ENCODE measurements at regions not wholly inside any gene's neighbourhood (a gene's known extent, or its start where the extent isn't known, plus 50 kb on each side); places are given as distances from the start of the nearest gene placed in this dataset.

- ATAC-seq, result no peak
- intact Hi-C loops (cut with DNase I, micrococcal nuclease), result no loop called here
These were observed 281.3 kb downstream of the C4orf33 start for GRCh38 chr4:129377131-129377845.

GRCh38 chr4:129378364-129378763 is 282.4 kb downstream of the C4orf33 start:
- ATAC-seq (no peak), DNase-seq (no peak)

More at GRCh38 chr4:129377131-129377845, 281.3 kb downstream of the C4orf33 start:
- no peak for DNase-seq

GRCh38 chr4:129379429-129379828 is 283.5 kb downstream of the C4orf33 start:
- ATAC-seq (no peak), DNase-seq (no peak)
- intact Hi-C loops (cut with DNase I, micrococcal nuclease), result no loop called here

More at GRCh38 chr4:129378364-129378763, 282.4 kb downstream of the C4orf33 start:
- intact Hi-C loops (cut with DNase I, micrococcal nuclease), result no loop called here

GRCh38 chr4:129384974-129385373 is 289.0 kb downstream of the C4orf33 start:
- ATAC-seq (no peak), DNase-seq (no peak)
- intact Hi-C loops (cut with DNase I, micrococcal nuclease), result no loop called here

GRCh38 chr4:129387666-129388065 is 291.7 kb downstream of the C4orf33 start:
- ATAC-seq, result no peak
- intact Hi-C loops (cut with DNase I, micrococcal nuclease), result no loop called here

GRCh38 chr4:129393976-129394375 is 298.0 kb downstream of the C4orf33 start:
- intact Hi-C loops (cut with DNase I, micrococcal nuclease), result no loop called here
- ATAC-seq (no peak), DNase-seq (no peak)

More at GRCh38 chr4:129387666-129388065, 291.7 kb downstream of the C4orf33 start:
- no peak for DNase-seq

- intact Hi-C loops (cut with DNase I, micrococcal nuclease), result no loop called here
- no peak for ATAC-seq
- no peak for DNase-seq
These were observed 298.7 kb downstream of the C4orf33 start for GRCh38 chr4:129394635-129395034.

- DNase-seq (no peak), ATAC-seq (no peak)
- intact Hi-C loops (cut with DNase I, micrococcal nuclease), result no loop called here
These were observed 307.9 kb downstream of the C4orf33 start for GRCh38 chr4:129403848-129404247.

- ATAC-seq, result no peak
- intact Hi-C loops (cut with DNase I, micrococcal nuclease), result no loop called here
These were observed 314.2 kb downstream of the C4orf33 start for GRCh38 chr4:129410115-129410514.

GRCh38 chr4:129415004-129415403 is 319.1 kb downstream of the C4orf33 start:
- ATAC-seq (no peak), DNase-seq (no peak)
- intact Hi-C loops (cut with DNase I, micrococcal nuclease), result no loop called here

More at GRCh38 chr4:129410115-129410514, 314.2 kb downstream of the C4orf33 start:
- no peak for DNase-seq

- no peak for DNase-seq
- intact Hi-C loops (cut with DNase I, micrococcal nuclease), result no loop called here
- no peak for ATAC-seq
These were observed 324.7 kb downstream of the C4orf33 start for GRCh38 chr4:129420637-129421036.

GRCh38 chr4:129422277-129422676 is 326.3 kb downstream of the C4orf33 start:
- intact Hi-C loops (cut with DNase I, micrococcal nuclease), result no loop called here
- ATAC-seq (no peak), DNase-seq (no peak)

- DNase-seq (no peak), ATAC-seq (no peak)
- intact Hi-C loops (cut with DNase I, micrococcal nuclease), result no loop called here
These were observed 332.5 kb downstream of the C4orf33 start for GRCh38 chr4:129428454-129428853.

GRCh38 chr4:129429581-129430320 is 333.8 kb downstream of the C4orf33 start:
- ATAC-seq (no peak), DNase-seq (no peak)
- intact Hi-C loops (cut with DNase I, micrococcal nuclease), result no loop called here

GRCh38 chr4:129437347-129437746 is 341.4 kb downstream of the C4orf33 start:
- no peak for DNase-seq
- intact Hi-C loops (cut with DNase I, micrococcal nuclease), result no loop called here
- no peak for ATAC-seq

- DNase-seq, result no peak
- intact Hi-C loops (cut with DNase I, micrococcal nuclease), result no loop called here
These were observed 342.6 kb downstream of the C4orf33 start for GRCh38 chr4:129438456-129438981.

GRCh38 chr4:129446074-129446473 is 350.1 kb downstream of the C4orf33 start:
- no peak for ATAC-seq
- intact Hi-C loops (cut with DNase I, micrococcal nuclease), result no loop called here

More at GRCh38 chr4:129438456-129438981, 342.6 kb downstream of the C4orf33 start:
- no peak for ATAC-seq

GRCh38 chr4:129453524-129454200 is 357.7 kb downstream of the C4orf33 start:
- intact Hi-C loops (cut with DNase I, micrococcal nuclease), result no loop called here
- DNase-seq (no peak), ATAC-seq (no peak)

More at GRCh38 chr4:129446074-129446473, 350.1 kb downstream of the C4orf33 start:
- no peak for DNase-seq

- DNase-seq, result no peak
These were observed 359.5 kb downstream of the C4orf33 start for GRCh38 chr4:129455482-129455881.

More at GRCh38 chr4:129455482-129455881, 359.5 kb downstream of the C4orf33 start:
- intact Hi-C loops (cut with DNase I, micrococcal nuclease), result no loop called here
- no peak for ATAC-seq

Data from left colon (tissue), 2 donors.